ENCODE measurements at regions not wholly inside any gene's neighbourhood (a gene's known extent, or its start where the extent isn't known, plus 50 kb on each side); places are given as distances from the start of the nearest gene placed in this dataset.

DNA sequence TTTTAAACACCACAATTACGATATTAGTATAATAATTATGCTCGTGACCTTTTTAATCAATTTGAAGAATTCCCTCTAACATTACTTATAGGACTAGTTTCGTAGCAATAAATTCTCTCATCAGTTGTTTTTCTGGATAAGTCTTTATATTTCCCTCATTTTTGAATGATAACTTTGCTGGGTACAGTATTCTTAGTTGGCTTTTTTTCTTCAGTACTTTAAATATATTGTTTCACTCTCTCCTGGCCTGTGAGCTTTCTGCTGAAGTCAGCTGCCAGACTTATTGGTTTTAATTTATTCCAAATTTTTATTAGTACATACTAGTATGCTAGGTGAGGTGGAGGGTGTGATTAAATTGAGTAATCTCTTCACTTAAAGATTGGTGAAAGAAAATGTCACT, 123.8 kb upstream of the CNTNAP5 start:
- ChIA-PET RAD21 (ENCODE audit: unreplicated experiment) (no interaction called here), CTCF (no interaction called here), POLR2A (no interaction called here), SMC1A (ENCODE audit: uncharacterized antibody, unreplicated experiment) (no interaction called here)
- Histone ChIP-seq H4K20me1 (ENCODE audit: control insufficient read depth, insufficient read depth) (no peaks in the 10 kb centered on the region), H2AFZ (ENCODE audit: control insufficient read depth, low read depth, low read length) (no peak overlapping the region), H3K4me2 (ENCODE audit: control insufficient read depth, insufficient read depth) (no peak overlapping the region), H3K4me3 (no peak overlapping the region), H3K79me2 (ENCODE audit: control insufficient read depth, insufficient read depth, low read length) (no peaks in the 10 kb centered on the region), H3K36me3 (ENCODE audit: control insufficient read depth in 2 of 2, insufficient read depth in 2 of 2, low read length in 1 of 2) (no peaks in the 10 kb centered on the region), H3K27me3 (replicated peaks in 1 of 2; ENCODE audit: control insufficient read depth in 2 of 2, insufficient read depth in 2 of 2, low read length in 1 of 2) (no peaks in the 10 kb centered on the region), H3K27ac (ENCODE audit: control insufficient read depth, insufficient read depth) (no peak overlapping the region), H3K4me1 (ENCODE audit: control insufficient read depth, insufficient read depth, low read length) (no peaks in the 10 kb centered on the region), H3K9ac (ENCODE audit: control insufficient read depth, insufficient read depth, low read length) (no peak overlapping the region), H3K9me3 (replicated peaks; ENCODE audit: control insufficient read depth, insufficient read depth, low read length) (no peaks in the 10 kb centered on the region)
- in situ Hi-C loops (cut with MboI) (no loop called here), intact Hi-C loops (cut with micrococcal nuclease; ENCODE audit: unreplicated experiment) (no loop called here)
- BruUV-seq (replicated peaks), result no TSS peak
- TF ChIP-seq TCF12 (IDR thresholded peaks at IDR 0.05; ENCODE audit: low read depth, low read length) (no peak), CEBPB (IDR thresholded peaks at IDR 0.05; ENCODE audit: borderline replicate concordance in 1 of 2, low read depth in 2 of 2, low read length in 2 of 2) (no peak), TARDBP (IDR thresholded peaks at IDR 0.05; ENCODE audit: borderline replicate concordance) (no peak), PAX8 (IDR thresholded peaks at IDR 0.05) (no peak), HCFC1 (IDR thresholded peaks at IDR 0.05; ENCODE audit: low read length) (no peak), BMI1 (IDR thresholded peaks at IDR 0.05; ENCODE audit: borderline replicate concordance) (no peak), POU2F2 (IDR thresholded peaks at IDR 0.05; ENCODE audit: borderline replicate concordance, low read depth, low read length) (no peak), ZBTB4 (CRISPR knock-in tag; IDR thresholded peaks at IDR 0.05) (no peak), MTA2 (IDR thresholded peaks at IDR 0.05; ENCODE audit: low read depth) (no peak), SPI1 (IDR thresholded peaks at IDR 0.05; ENCODE audit: borderline replicate concordance, insufficient read depth, low read depth, low read length) (no peak), ZNF274 (IDR thresholded peaks at IDR 0.05; ENCODE audit: insufficient read depth, insufficient read length) (no peak), SREBF1 (IDR thresholded peaks at IDR 0.05; ENCODE audit: low read length) (no peak), ELK1 (IDR thresholded peaks at IDR 0.05; ENCODE audit: low read depth, low read length) (no peak), SRF (IDR thresholded peaks at IDR 0.05; ENCODE audit: low read depth in 2 of 2, low read length in 2 of 2) (no peak), ATF7 (IDR thresholded peaks at IDR 0.05; ENCODE audit: low read depth) (no peak), BRCA1 (IDR thresholded peaks at IDR 0.05; ENCODE audit: low read depth, low read length) (no peak)
- 0% methylated on average over 3 of the region's 3 CpGs for WGBS (ENCODE audit: insufficient coverage, insufficient replicate concordance, low lambda C conversion rate, missing lambda C conversion rate)
- no peak for DNase-seq (ENCODE audit: low read depth, low spot score)
- ATAC-seq, result no peak
- FAIRE-seq, result no peak
